GM20000 (cell line): ENCODE measurements at regions not wholly inside any gene's neighbourhood (a gene's known extent, or its start where the extent isn't known, plus 50 kb on each side); places are given as distances from the start of the nearest gene placed in this dataset.

Experiments used
- DNase-seq: peaks from one replicate; pipeline ENCODE4 v3.0.0; 2012; ENCODE audit warnings: low spot score
- TF ChIP-seq, protein P1 (sequence below): IDR thresholded peaks from 2 replicates; pipeline ENCODE4 v1.5.1; 2012; ENCODE audit warnings: mild to moderate bottlenecking, control low read depth; ENCODE audit errors: extremely low read depth, missing control alignments

DNA sequence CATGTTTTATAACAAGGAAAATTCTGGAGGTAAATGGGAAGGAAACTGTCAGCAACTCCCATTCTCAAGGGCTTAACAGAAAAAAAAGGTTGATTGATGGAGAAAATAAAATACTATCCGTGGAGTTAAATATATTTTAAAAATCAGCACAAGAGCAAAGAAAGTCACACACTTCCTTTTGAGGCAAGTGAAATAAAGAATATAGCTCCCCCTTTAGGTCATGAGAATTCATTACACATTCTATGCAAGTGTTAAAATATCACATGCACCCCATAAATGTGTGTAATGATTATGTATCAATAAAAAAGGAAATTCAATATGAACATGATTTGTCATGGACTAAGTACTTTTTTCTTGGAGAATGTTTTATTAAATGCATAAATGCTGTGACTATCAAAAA, 349.2 kb downstream of the TPBG start:
- TF ChIP-seq, protein P1, sequence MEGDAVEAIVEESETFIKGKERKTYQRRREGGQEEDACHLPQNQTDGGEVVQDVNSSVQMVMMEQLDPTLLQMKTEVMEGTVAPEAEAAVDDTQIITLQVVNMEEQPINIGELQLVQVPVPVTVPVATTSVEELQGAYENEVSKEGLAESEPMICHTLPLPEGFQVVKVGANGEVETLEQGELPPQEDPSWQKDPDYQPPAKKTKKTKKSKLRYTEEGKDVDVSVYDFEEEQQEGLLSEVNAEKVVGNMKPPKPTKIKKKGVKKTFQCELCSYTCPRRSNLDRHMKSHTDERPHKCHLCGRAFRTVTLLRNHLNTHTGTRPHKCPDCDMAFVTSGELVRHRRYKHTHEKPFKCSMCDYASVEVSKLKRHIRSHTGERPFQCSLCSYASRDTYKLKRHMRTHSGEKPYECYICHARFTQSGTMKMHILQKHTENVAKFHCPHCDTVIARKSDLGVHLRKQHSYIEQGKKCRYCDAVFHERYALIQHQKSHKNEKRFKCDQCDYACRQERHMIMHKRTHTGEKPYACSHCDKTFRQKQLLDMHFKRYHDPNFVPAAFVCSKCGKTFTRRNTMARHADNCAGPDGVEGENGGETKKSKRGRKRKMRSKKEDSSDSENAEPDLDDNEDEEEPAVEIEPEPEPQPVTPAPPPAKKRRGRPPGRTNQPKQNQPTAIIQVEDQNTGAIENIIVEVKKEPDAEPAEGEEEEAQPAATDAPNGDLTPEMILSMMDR, result peak; percentile 27
- DNase-seq, result peak; percentile 32

- no peak for DNase-seq
- TF ChIP-seq, protein P1, result no peak
Observed at GRCh38 chr6:82720992-82721391, 344.6 kb downstream of the UBE3D start.

DNA sequence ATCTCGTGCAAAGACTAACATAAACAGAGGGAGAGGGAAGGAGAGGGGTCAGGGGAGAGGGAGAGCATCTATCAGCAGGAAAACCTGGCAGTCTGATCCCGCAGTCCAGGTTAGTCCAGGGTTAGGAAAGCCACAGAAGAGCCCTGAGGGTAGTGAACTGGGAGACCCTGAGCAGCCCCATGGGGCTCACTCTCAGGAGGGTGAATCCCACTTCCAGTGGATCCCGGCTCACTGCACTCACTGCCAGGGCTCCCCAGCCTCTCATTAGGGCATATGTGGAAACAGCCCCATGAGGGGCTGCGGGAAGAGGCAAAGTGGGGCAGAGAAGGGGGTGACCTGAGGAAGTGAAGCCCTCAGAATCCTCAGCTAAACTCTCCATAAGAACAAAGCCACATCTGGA, 329.9 kb downstream of the UBE3D start:
- DNase-seq, result no peak
- TF ChIP-seq, protein P1, result no peak

- no peak for DNase-seq
- TF ChIP-seq, protein P1, result no peak
Observed at GRCh38 chr6:82737965-82738364, 327.7 kb downstream of the UBE3D start.

DNA sequence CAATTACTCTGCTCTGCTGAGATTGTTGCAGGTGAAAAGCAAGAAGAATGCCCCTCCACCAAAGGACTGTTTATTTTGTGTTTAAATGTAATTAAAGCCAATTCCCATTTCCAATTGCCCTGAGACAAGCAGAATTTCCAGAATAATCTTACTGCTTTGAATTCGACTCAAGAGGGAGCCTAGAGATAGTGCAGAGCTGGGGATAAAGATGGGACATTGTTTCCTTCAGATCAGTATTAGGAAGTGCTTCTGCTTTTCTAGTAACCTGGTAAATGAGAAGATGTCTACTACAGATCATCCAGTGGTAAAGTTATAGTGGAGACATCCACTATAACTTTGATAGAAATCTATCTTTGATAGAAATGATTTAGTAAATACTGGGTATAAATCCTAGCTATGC, 326.9 kb downstream of the UBE3D start:
- no peak for DNase-seq
- TF ChIP-seq, protein P1, result no peak

DNA sequence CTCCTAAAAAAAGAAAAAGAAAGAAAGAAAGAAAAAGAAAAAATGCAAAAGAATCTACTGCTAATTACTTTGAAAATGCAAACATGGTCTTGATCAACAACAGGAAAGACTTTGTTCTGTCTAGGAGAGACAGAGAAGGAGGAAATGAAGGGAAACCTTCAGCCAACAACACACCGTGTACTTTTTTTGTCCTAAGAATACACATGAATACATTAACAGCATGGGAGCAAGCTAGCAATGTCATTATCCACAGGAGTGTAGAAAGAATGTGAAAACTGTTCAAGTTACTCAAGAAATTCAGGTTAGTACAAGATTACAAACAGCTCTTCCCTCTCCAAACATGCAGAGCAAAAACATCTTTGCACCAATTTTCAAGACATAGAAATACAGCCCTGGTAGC, 326.3 kb downstream of the UBE3D start:
- no peak for DNase-seq
- TF ChIP-seq, protein P1, result no peak

GRCh38 chr6:82740072-82740471, 325.6 kb downstream of the UBE3D start:
- TF ChIP-seq, protein P1, result no peak
- DNase-seq, result no peak
